Smooth muscle cell (in vitro differentiated cells): ENCODE measurements at regions not wholly inside any gene's neighbourhood (a gene's known extent, or its start where the extent isn't known, plus 50 kb on each side); places are given as distances from the start of the nearest gene placed in this dataset.

Experiments
- DNase-seq: peaks from one replicate; lab custom pipeline; 2025; ENCODE audit not compliant: unreplicated experiment; lab: John Stamatoyannopoulos, UW
- H2AFZ ChIP-seq: fragments of 200-600 bp; sonication (generic); 2 replicates; pipeline ENCODE4 v1.6.0; 2016; ENCODE audit warnings: antibody characterized with exemption, low read depth, mild to moderate bottlenecking
- H3F3A ChIP-seq: fragments of 200-600 bp; sonication (generic); 2 replicates; pipeline ENCODE4 v1.6.0; 2017; ENCODE audit warnings: antibody characterized with exemption, low read depth
- H3K27ac ChIP-seq: fragments of 200-600 bp; sonication (generic); 2 replicates; pipeline ENCODE4 v1.5.1; 2016; ENCODE audit warnings: low read depth, mild to moderate bottlenecking
- H3K27me3 ChIP-seq: fragments of 200-600 bp; sonication (generic); 2 replicates; pipeline ENCODE4 v1.6.1; 2016; ENCODE audit warnings: low read depth, mild to moderate bottlenecking
- H3K36me3 ChIP-seq: fragments of 200-600 bp; sonication (generic); 2 replicates; pipeline ENCODE4 v1.5.1; 2016; ENCODE audit warnings: low read depth
- H3K4me1 ChIP-seq: fragments of 200-600 bp; sonication (generic); 2 replicates; pipeline ENCODE4 v1.5.1; 2016; ENCODE audit warnings: low read depth
- H3K4me2 ChIP-seq: fragments of 200-600 bp; sonication (generic); 2 replicates; pipeline ENCODE4 v1.6.0; 2016; ENCODE audit warnings: mild to moderate bottlenecking
- H3K4me3 ChIP-seq: fragments of 200-600 bp; sonication (generic); 2 replicates; pipeline ENCODE4 v1.5.1; 2016; ENCODE audit warnings: mild to moderate bottlenecking
- H3K79me2 ChIP-seq: fragments of 200-600 bp; sonication (generic); 2 replicates; pipeline ENCODE4 v1.6.0; 2016; ENCODE audit warnings: low read depth, mild to moderate bottlenecking
- H3K9ac ChIP-seq: fragments of 200-600 bp; sonication (generic); 2 replicates; pipeline ENCODE4 v1.6.0; 2016; ENCODE audit warnings: low read depth
- H3K9me3 ChIP-seq: fragments of 200-600 bp; sonication (generic); replicated peaks from 2 replicates; pipeline ENCODE4 v1.5.1; 2016; ENCODE audit warnings: low read depth
- H4K20me1 ChIP-seq: fragments of 200-600 bp; sonication (generic); 2 replicates; pipeline ENCODE4 v1.6.0; 2016; ENCODE audit warnings: low read depth
- WGBS: methylation state at CpG from one replicate; pipeline ENCODE4 v1.1.7; 2016; ENCODE audit warnings: low lambda C conversion rate; 5-methylcytosine and 5-hydroxymethylcytosine counted together
- TF ChIP-seq, protein P1 (sequence below): fragments of 200-600 bp; sonication (generic); IDR thresholded peaks from 2 replicates; pipeline ENCODE4 v1.5.1; 2017; ENCODE audit warnings: borderline replicate concordance, mild to moderate bottlenecking, antibody characterized with exemption; ENCODE audit not compliant: insufficient read depth, poor library complexity, severe bottlenecking

DNA sequence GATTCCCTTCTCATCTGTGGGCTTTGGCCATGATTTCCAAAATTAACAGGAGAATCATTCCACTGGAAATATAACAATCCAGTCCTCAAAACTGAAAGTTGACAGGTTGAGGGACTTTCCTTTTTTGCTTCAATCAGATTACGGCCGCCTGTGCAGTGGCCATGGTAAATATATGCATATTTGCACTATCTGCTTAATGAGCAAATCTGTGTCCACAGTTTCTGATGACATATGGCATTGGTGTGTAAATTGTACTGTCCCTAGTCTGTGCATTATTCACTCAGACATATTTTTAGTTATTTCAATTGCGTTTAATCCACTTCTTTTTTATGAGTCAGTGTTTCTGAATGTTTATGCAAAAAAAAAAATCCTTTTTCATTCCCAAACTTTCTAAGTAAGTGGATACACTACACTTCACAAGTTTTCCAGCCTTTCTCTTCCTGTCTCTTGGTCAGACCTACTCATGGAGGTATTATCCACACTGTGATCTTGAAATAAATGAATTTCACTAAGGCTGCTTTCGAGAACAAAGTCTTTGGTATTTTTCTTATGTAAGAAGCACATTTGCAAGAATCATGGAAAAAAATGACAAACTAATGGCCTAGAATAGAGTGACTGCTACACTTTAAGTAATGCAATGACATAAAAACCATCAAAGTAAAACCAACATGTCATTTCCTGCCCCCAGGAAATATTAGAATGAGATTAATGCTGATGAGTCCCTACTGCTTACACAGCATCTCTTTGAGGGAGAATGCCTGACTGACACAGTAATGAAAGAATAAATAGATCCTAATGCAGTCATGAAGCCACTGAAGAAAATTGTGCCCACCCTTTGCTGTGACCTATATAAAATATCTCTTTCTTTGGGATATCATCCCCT lies 76.4 kb upstream of the MTNR1B start:
- WGBS = 56% methylated on average over 4 of the region's 4 CpGs
- Histone ChIP-seq H3K27me3 (no peaks in the 10 kb centered on the region), H3K4me1 (peaks cover 6% of the 10 kb centered on the region), H3K4me2 (peak overlapping the region; percentile 34), H2AFZ (no peak overlapping the region), H4K20me1 (no peaks in the 10 kb centered on the region), H3K9me3 (no peaks in the 10 kb centered on the region), H3K27ac (peak overlapping the region; percentile 64), H3K79me2 (no peaks in the 10 kb centered on the region), H3K36me3 (no peaks in the 10 kb centered on the region), H3K9ac (no peak overlapping the region), H3F3A (peaks cover 8% of the 10 kb centered on the region), H3K4me3 (no peak overlapping the region)
- TF ChIP-seq, protein P1, sequence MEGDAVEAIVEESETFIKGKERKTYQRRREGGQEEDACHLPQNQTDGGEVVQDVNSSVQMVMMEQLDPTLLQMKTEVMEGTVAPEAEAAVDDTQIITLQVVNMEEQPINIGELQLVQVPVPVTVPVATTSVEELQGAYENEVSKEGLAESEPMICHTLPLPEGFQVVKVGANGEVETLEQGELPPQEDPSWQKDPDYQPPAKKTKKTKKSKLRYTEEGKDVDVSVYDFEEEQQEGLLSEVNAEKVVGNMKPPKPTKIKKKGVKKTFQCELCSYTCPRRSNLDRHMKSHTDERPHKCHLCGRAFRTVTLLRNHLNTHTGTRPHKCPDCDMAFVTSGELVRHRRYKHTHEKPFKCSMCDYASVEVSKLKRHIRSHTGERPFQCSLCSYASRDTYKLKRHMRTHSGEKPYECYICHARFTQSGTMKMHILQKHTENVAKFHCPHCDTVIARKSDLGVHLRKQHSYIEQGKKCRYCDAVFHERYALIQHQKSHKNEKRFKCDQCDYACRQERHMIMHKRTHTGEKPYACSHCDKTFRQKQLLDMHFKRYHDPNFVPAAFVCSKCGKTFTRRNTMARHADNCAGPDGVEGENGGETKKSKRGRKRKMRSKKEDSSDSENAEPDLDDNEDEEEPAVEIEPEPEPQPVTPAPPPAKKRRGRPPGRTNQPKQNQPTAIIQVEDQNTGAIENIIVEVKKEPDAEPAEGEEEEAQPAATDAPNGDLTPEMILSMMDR = no peak
- DNase-seq = no peak

DNA sequence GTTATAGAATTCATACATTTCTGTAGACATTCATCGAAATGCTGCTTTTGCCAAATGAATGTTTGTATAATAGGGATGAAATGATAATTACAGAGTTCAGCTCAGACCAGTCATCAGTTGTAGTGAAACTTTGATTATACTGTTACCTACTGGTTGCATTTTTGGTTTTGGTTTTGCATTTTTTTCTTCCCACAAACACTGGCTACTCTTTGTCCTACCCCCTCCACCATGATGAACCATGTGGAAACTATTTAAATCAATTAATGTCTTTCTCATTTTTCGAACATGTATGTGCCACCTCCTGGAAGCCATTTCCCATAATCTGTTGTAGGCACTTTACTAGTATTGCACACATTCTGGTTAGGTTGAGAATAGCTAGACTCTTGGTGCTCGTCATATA lies 75.3 kb upstream of the MTNR1B start:
- H3K36me3 ChIP-seq = no peaks in the 10 kb centered on the region
- no peak overlapping the region for H2AFZ ChIP-seq
- H3K9ac ChIP-seq = no peak overlapping the region
- 65% methylated on average over 3 of the region's 3 CpGs for WGBS
- no peaks in the 10 kb centered on the region for H3K27me3 ChIP-seq
- H4K20me1 ChIP-seq = no peaks in the 10 kb centered on the region
- peak overlapping the region; percentile 34 for H3K4me2 ChIP-seq
- H3K27ac ChIP-seq = peak overlapping the region; percentile 64
- no peak for DNase-seq
- peaks cover 6% of the 10 kb centered on the region for H3K4me1 ChIP-seq
- TF ChIP-seq, protein P1 = no peak
- H3K9me3 ChIP-seq = no peaks in the 10 kb centered on the region
- H3F3A ChIP-seq = peaks cover 8% of the 10 kb centered on the region
- no peak overlapping the region for H3K4me3 ChIP-seq
- no peaks in the 10 kb centered on the region for H3K79me2 ChIP-seq

DNA sequence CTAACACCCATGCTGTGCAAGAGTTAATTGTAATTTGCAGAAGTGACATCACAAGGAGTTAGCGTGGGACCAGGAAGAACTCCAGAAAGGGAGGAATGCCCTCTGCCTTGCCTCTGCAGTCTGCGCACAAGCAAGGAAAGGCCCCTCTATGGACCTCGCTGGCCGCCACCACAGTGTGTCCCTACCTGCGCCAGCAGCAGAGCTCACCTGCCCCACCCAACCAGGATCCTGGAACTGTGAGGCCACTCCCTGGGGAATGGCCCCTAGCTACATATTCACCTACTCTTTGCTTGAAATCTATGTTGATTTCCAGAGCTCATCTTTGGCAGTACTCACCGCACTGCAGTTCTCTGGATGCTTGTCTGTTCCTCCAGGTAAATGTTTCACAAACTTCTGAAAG lies 72.0 kb upstream of the MTNR1B start:
- Histone ChIP-seq H3K4me3 (no peak overlapping the region), H3K27ac (no peak overlapping the region), H3K9ac (no peak overlapping the region), H3K9me3 (no peaks in the 10 kb centered on the region), H2AFZ (no peak overlapping the region), H3K4me1 (peaks cover 6% of the 10 kb centered on the region), H3K4me2 (no peak overlapping the region), H4K20me1 (no peaks in the 10 kb centered on the region), H3K36me3 (no peaks in the 10 kb centered on the region), H3K79me2 (no peaks in the 10 kb centered on the region), H3K27me3 (no peaks in the 10 kb centered on the region), H3F3A (peaks cover 8% of the 10 kb centered on the region)
- TF ChIP-seq, protein P1 = no peak
- WGBS = 91% methylated on average over 6 of the region's 6 CpGs
- no peak for DNase-seq

DNA sequence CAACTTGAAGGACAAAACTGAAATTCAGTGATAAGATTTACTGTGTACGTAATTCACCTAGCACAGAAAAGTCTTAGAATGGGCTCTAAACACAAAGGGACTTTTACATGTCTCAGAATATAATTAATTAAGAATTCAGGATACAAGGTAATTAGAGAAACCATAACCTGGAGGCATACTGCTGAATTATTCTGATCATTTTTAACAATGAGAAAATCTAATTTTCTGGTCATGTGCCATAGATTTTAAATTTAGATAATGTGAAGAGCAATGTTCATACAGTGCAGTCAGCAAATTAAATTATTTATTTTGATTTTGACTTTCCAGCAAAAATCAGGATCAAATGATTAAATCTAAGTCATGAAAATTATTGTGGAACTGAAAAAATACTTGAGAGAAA lies 67.0 kb upstream of the MTNR1B start:
- Histone ChIP-seq H3K9ac (no peak overlapping the region), H3K36me3 (no peaks in the 10 kb centered on the region), H3K4me1 (no peaks in the 10 kb centered on the region), H3K4me2 (no peak overlapping the region), H3K79me2 (no peaks in the 10 kb centered on the region), H4K20me1 (no peaks in the 10 kb centered on the region), H3F3A (no peaks in the 10 kb centered on the region), H3K27me3 (no peaks in the 10 kb centered on the region), H3K9me3 (no peaks in the 10 kb centered on the region), H3K4me3 (no peak overlapping the region), H3K27ac (no peak overlapping the region), H2AFZ (no peak overlapping the region)
- no peak for DNase-seq
- TF ChIP-seq, protein P1 = no peak
- 93% methylated on average over 1 of the region's 1 CpG for WGBS
